WTC11 (cell line): ENCODE measurements at regions not wholly inside any gene's neighbourhood (a gene's known extent, or its start where the extent isn't known, plus 50 kb on each side); places are given as distances from the start of the nearest gene placed in this dataset.

ENCODE experiments used
- FOXK1 ChIP-seq: sonication (generic); formaldehyde crosslinking; IDR thresholded peaks from 2 replicates; pipeline ENCODE4 v1.8.0; 2022; ENCODE audit warnings: mild to moderate bottlenecking, moderate library complexity, missing genetic modification reagents
- SMAD3 ChIP-seq: sonication (generic); formaldehyde crosslinking; IDR thresholded peaks from 2 replicates; pipeline ENCODE4 v1.8.0; 2022; ENCODE audit warnings: missing genetic modification reagents, mild to moderate bottlenecking, borderline replicate concordance
- TF ChIP-seq, protein P1 (sequence below): sonication (generic); formaldehyde crosslinking; IDR thresholded peaks from 2 replicates; pipeline ENCODE4 v1.8.1; 2023; ENCODE audit warnings: mild to moderate bottlenecking, moderate library complexity, missing genetic modification reagents

DNA sequence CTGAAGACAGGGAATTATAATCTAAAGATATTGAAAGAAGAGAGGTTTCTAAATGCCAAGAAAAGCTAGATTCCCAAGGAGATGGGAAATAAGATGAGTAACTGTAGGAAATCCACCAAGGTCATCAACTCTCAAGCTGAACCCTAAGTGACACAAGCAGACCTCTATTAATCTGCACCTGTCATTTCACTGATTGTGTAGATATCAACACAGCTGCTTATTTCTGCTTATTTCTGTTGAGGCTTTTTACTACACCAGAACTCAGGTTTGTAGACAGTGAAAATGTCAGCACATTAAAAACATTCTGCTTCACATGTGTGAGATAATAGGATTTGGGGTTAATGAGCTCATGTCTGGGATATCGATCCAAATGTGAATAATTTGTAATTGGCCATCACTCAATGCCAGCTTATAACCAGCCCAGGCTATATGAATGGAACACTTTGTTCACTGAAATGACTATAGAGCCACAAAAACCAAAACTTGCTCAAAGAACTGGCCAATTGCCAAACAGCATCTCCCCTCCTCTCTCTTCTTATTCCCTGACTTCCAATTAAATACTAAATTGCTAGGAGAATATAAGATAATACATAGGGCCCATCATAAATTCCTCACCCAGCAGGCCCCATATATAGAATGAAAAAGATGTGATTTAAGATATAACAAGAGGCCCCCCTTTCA is 188.7 kb upstream of the ARID2 start:
- TF ChIP-seq, protein P1, sequence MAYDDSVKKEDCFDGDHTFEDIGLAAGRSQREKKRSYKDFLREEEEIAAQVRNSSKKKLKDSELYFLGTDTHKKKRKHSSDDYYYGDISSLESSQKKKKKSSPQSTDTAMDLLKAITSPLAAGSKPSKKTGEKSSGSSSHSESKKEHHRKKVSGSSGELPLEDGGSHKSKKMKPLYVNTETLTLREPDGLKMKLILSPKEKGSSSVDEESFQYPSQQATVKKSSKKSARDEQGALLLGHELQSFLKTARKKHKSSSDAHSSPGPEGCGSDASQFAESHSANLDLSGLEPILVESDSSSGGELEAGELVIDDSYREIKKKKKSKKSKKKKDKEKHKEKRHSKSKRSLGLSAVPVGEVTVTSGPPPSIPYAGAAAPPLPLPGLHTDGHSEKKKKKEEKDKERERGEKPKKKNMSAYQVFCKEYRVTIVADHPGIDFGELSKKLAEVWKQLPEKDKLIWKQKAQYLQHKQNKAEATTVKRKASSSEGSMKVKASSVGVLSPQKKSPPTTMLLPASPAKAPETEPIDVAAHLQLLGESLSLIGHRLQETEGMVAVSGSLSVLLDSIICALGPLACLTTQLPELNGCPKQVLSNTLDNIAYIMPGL (CRISPR knock-in tag): no peak
- no peak for TF ChIP-seq FOXK1 (CRISPR knock-in tag)
- no peak for TF ChIP-seq SMAD3 (CRISPR knock-in tag)
